AG09309 (cell line): ENCODE measurements at regions not wholly inside any gene's neighbourhood (a gene's known extent, or its start where the extent isn't known, plus 50 kb on each side); places are given as distances from the start of the nearest gene placed in this dataset.
"Not testable (repeated sequence)": the region's sequence is repeated elsewhere in the genome, so short reads cannot be mapped to it uniquely, and the experiment has no call there.

Source experiments
- DNase-seq: peaks from one replicate; pipeline ENCODE4 v3.0.0-alpha.2; 2010; ENCODE audit warnings: low read depth
- H3K4me3 ChIP-seq: 2 replicates; pipeline ENCODE4 v1.5.1; 2011; ENCODE audit warnings: mild to moderate bottlenecking, low read depth, low read length, moderate library complexity; ENCODE audit not compliant: control insufficient read depth
- TF ChIP-seq, protein P1 (sequence below): IDR thresholded peaks from 2 replicates; pipeline ENCODE4 v1.5.1; 2011; ENCODE audit warnings: mild to moderate bottlenecking, low read depth, low read length, inconsistent platforms; ENCODE audit not compliant: insufficient read depth, control insufficient read depth; ENCODE audit errors: missing control alignments

DNA sequence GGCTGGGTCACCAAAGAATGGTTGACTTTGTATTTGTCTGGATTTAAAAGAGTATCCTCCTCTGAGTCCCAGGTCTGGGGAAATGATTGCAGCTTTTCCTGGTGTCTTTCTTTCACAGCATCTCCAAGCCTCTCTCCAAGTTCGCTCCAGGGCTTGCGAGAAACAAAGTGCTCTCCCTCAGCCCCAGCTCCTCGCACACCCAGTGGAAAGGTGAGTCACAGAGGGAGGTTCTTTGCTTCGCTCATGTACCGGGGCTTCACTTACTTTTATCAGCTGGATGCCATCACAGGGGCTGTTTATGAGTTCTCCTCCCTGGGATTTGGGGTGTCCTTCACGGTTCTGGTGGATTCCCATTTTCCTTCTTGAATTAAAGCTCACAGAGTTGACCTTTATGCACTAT, 252.2 kb upstream of the PLPP4 start:
- DNase-seq: no peak
- H3K4me3 ChIP-seq: no peak overlapping the region
- TF ChIP-seq, protein P1, sequence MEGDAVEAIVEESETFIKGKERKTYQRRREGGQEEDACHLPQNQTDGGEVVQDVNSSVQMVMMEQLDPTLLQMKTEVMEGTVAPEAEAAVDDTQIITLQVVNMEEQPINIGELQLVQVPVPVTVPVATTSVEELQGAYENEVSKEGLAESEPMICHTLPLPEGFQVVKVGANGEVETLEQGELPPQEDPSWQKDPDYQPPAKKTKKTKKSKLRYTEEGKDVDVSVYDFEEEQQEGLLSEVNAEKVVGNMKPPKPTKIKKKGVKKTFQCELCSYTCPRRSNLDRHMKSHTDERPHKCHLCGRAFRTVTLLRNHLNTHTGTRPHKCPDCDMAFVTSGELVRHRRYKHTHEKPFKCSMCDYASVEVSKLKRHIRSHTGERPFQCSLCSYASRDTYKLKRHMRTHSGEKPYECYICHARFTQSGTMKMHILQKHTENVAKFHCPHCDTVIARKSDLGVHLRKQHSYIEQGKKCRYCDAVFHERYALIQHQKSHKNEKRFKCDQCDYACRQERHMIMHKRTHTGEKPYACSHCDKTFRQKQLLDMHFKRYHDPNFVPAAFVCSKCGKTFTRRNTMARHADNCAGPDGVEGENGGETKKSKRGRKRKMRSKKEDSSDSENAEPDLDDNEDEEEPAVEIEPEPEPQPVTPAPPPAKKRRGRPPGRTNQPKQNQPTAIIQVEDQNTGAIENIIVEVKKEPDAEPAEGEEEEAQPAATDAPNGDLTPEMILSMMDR: no peak

DNA sequence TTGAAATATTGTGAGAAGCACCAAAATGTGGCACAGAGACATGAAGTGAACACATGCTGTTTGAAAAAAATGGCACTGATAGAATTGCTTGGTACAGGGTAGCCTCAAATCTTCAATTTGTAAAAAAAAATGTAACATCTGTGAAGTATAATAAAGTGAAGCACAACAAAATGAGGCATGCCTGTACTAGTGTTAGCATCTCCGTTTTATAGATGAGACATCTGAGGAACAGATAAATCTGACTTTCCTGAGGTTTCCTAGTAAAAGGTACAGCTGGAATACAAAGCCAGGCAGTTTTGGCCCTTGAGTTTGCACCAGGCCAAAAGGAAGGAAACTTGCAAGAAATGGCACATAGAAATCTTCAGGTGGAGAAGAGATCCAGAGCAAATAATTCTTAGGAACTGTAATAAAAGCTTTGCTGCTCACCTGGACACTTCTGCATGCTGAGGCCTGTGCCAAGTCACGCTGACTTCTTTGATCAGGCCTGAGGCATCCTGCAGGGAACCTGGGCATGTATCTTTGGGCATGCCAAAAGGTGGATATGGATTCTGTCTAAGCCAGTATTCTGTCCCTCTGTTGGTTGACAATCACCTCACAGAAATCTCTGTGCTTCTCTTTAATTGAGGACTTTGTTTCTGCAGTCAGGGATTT, 251.5 kb upstream of the PLPP4 start:
- no peak for DNase-seq
- no peak overlapping the region for H3K4me3 ChIP-seq
- TF ChIP-seq, protein P1: no peak

DNA sequence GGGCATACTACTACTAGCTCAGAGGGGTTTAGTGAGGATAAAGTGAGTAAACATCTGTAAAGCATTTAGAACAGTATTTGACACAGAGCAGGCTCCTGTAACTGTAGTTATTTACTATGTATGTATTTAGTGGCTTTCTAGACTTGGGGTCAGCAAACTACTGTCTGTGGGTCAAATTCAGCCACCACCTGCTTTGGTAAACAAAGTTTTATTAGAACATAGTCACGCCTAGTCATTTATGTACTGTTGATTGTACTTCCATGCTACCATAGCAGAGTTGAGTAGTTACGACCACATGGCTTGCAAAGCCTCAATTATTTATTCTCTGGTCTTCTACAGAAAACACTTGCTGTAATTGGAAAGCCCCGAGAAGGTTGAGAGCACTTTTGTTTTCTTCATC, 248.5 kb upstream of the PLPP4 start:
- no peak for DNase-seq
- no peak overlapping the region for H3K4me3 ChIP-seq
- TF ChIP-seq, protein P1: no peak

- TF ChIP-seq, protein P1: no peak
- H3K4me3 ChIP-seq: no peak overlapping the region
- no peak for DNase-seq
These were observed 247.8 kb upstream of the PLPP4 start for GRCh38 chr10:120209124-120209762.

DNA sequence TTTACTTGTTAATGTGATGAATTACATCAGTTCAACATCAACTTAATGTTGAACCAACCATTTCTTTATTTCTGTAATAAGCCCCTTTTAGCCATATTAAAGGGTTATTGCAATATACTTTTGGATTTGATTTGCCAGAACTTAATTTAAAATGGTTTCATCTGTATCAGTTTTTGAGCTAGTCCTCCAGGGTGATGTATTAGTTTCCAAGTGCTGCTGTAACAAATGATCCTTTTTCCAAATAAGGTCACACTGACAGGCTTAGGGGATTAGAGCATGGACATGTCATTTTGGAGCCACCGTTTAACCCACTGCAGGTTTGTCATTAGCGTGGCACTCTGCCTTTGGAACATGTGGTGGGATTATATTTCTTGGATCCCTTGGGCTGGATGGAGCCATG, 244.8 kb upstream of the PLPP4 start:
- DNase-seq: no peak
- no peak overlapping the region for H3K4me3 ChIP-seq
- TF ChIP-seq, protein P1: no peak

DNA sequence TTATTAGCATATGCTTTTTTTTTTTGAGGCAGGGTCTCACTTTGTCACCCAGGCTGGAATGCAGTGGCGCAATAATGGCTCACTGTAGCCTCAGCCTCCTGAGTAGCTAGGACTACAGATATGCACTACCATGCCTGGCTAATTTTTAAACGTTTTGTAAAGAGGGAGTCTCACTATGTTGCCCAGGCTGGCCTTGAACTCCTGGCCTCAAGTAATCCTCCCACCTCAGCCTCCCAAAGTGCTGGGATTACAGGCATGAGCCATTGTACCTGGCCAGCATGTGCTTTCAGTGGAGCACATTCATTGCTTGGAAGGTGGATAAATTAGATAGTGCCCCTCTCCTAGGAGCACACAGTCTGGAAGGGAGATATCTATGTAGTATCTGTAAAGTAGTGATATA, 243.7 kb upstream of the PLPP4 start:
- not testable (repeated sequence) for H3K4me3 ChIP-seq, DNase-seq

- DNase-seq: no peak
- TF ChIP-seq, protein P1: no peak
- no peak overlapping the region for H3K4me3 ChIP-seq
These were observed 239.3 kb upstream of the PLPP4 start for GRCh38 chr10:120217736-120218135.
